ENCODE measurements at regions not wholly inside any gene's neighbourhood (a gene's known extent, or its start where the extent isn't known, plus 50 kb on each side); places are given as distances from the start of the nearest gene placed in this dataset.
A peak's percentile ranks its signal among the peaks of the same experiment; 100 is the strongest.

DNA sequence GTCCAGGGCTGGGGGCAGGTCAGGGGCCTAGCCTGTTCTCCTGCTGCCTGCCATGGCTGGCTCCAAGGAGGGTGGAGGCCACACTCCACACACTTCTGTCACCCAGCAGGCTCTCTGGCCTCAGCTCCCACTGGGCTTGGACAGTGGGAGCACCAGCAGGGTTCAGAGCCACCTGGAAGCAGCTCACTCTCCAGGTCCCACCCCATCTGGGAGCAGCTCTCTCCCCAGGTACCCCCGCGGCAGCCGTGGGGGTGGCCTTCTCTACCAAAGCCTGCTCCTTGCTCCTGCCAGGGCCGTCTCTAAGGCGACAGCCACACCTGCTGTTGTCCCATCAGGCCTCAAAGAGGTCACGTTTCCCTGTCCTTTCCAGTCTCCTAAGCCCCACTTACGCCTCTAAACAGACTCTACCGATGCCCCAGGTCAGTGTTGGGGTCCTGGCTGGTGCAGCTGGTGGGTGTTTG, 142.5 kb upstream of the RET start:
- H3K79me2 ChIP-seq (ENCODE audit: insufficient read depth, low read length) = no peaks in the 10 kb centered on the region
- intact Hi-C loops (cut with micrococcal nuclease) = loop anchor here in 1 of 2 donors (10.0 kb wide), 1 partner anchor 80 kb away; no protein-coding TSS in a partner anchor
- H3K9me3 Mint-ChIP-seq = peaks cover 0 to 9% (median 2%) of the 10 kb centered on the region in 7 donors
- H3K36me3 Mint-ChIP-seq = peaks cover 0 to 2% of the 10 kb centered on the region in 2 donors
- no peak overlapping the region for H3K4me3 ChIP-seq (replicated peaks in 1 of 3; ENCODE audit: low read depth in 2 of 3, low read length in 3 of 3)
- H4K20me1 ChIP-seq (ENCODE audit: insufficient read depth, low read length) = no peaks in the 10 kb centered on the region
- H3K4me1 ChIP-seq (ENCODE audit: control insufficient read depth in 1 of 2, insufficient read depth in 2 of 2, low read length in 2 of 2) = peaks cover 12 to 27% of the 10 kb centered on the region in 2 donors
- peaks cover 0 to 3% of the 10 kb centered on the region in 2 donors for H3K9me3 ChIP-seq (replicated peaks in 1 of 2; ENCODE audit: control insufficient read depth in 1 of 2, insufficient read depth in 1 of 2, low read length in 2 of 2)
- H3K27ac Mint-ChIP-seq = no peak overlapping the region
- TF ChIP-seq, protein P1, sequence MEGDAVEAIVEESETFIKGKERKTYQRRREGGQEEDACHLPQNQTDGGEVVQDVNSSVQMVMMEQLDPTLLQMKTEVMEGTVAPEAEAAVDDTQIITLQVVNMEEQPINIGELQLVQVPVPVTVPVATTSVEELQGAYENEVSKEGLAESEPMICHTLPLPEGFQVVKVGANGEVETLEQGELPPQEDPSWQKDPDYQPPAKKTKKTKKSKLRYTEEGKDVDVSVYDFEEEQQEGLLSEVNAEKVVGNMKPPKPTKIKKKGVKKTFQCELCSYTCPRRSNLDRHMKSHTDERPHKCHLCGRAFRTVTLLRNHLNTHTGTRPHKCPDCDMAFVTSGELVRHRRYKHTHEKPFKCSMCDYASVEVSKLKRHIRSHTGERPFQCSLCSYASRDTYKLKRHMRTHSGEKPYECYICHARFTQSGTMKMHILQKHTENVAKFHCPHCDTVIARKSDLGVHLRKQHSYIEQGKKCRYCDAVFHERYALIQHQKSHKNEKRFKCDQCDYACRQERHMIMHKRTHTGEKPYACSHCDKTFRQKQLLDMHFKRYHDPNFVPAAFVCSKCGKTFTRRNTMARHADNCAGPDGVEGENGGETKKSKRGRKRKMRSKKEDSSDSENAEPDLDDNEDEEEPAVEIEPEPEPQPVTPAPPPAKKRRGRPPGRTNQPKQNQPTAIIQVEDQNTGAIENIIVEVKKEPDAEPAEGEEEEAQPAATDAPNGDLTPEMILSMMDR (IDR thresholded peaks at IDR 0.05) = no peak
- 92% methylated on average over 6 of the region's 8 CpGs for WGBS (ENCODE audit: insufficient coverage)
- no peak for DNase-seq
- peaks cover 25% of the 10 kb centered on the region for H3K4me1 Mint-ChIP-seq
- H3K27ac ChIP-seq (ENCODE audit: low read depth in 1 of 2, low read length in 2 of 2) = no peak overlapping the region
- H2AFZ ChIP-seq (ENCODE audit: insufficient read depth, low read depth, low read length, poor library complexity, severe bottlenecking) = no peak overlapping the region
- H3K4me2 ChIP-seq (replicated peaks; ENCODE audit: extremely low read depth, low read length, poor library complexity, severe bottlenecking) = peak overlapping the region; percentile 82
- peaks cover 28 to 39% (median 29%) of the 10 kb centered on the region in 3 donors for H3K27me3 Mint-ChIP-seq (ENCODE audit: low read depth in 3 of 3)
- peaks cover 0 to 29% of the 10 kb centered on the region in 2 donors for H3K27me3 ChIP-seq (ENCODE audit: control insufficient read depth in 2 of 2, insufficient read depth in 2 of 2, low read length in 2 of 2)
- H3K9ac ChIP-seq (ENCODE audit: insufficient read depth, low read length, poor library complexity, severe bottlenecking) = no peak overlapping the region
- H3K36me3 ChIP-seq (replicated peaks in 1 of 2; ENCODE audit: control insufficient read depth in 1 of 2, insufficient read depth in 2 of 2, low read length in 2 of 2) = no peaks in the 10 kb centered on the region
- peak overlapping the region; percentile 86 to 95 for H3K4me3 Mint-ChIP-seq

DNA sequence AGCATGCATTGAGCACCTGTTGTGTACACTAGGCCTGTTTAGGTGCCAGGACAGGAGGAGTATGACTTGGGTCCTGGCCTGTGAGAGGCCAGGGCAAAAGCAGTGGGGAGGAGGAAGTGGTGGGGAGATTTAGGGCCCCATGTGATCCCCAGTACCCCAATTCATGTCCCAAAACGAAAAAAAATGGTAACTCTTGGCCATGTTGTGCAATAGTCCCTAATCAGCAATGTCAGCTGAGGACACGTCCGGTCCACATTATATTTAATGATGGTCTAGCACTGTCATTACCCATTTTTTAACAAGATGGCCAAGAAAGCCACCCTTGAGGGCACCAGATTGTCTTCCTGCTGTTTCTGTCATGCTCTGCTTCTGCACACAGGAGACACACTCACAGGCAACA, 142.0 kb upstream of the RET start:
- H4K20me1 ChIP-seq (ENCODE audit: insufficient read depth, low read length) = no peaks in the 10 kb centered on the region
- H3K27ac ChIP-seq (ENCODE audit: low read depth in 1 of 2, low read length in 2 of 2) = no peak overlapping the region
- peaks cover 0 to 9% (median 2%) of the 10 kb centered on the region in 7 donors for H3K9me3 Mint-ChIP-seq
- peaks cover 27 to 41% (median 28%) of the 10 kb centered on the region in 3 donors for H3K27me3 Mint-ChIP-seq (ENCODE audit: low read depth in 3 of 3)
- no peak overlapping the region for H3K9ac ChIP-seq (ENCODE audit: insufficient read depth, low read length, poor library complexity, severe bottlenecking)
- no peak overlapping the region for H3K4me3 ChIP-seq (replicated peaks in 1 of 3; ENCODE audit: low read depth in 2 of 3, low read length in 3 of 3)
- H3K9me3 ChIP-seq (replicated peaks in 1 of 2; ENCODE audit: control insufficient read depth in 1 of 2, insufficient read depth in 1 of 2, low read length in 2 of 2) = peaks cover 0 to 3% of the 10 kb centered on the region in 2 donors
- intact Hi-C loops (cut with micrococcal nuclease) = loop anchor here in 1 of 2 donors (10.0 kb wide), 1 partner anchor 80 kb away; no protein-coding TSS in a partner anchor
- H3K27me3 ChIP-seq (ENCODE audit: control insufficient read depth in 2 of 2, insufficient read depth in 2 of 2, low read length in 2 of 2) = peaks cover 0 to 29% of the 10 kb centered on the region in 2 donors
- TF ChIP-seq, protein P1 (IDR thresholded peaks at IDR 0.05) = no peak
- DNase-seq = no peak
- H3K4me3 Mint-ChIP-seq = peak overlapping the region in 1 of 2 donors; percentile 95
- 22% methylated on average over 3 of the region's 3 CpGs for WGBS (ENCODE audit: insufficient coverage)
- no peaks in the 10 kb centered on the region for H3K36me3 ChIP-seq (replicated peaks in 1 of 2; ENCODE audit: control insufficient read depth in 1 of 2, insufficient read depth in 2 of 2, low read length in 2 of 2)
- peak overlapping the region in 1 of 7 donors; percentile 66 for H3K27ac Mint-ChIP-seq
- no peak overlapping the region for H3K4me2 ChIP-seq (replicated peaks; ENCODE audit: extremely low read depth, low read length, poor library complexity, severe bottlenecking)
- H3K4me1 Mint-ChIP-seq = peaks cover 25% of the 10 kb centered on the region
- no peak overlapping the region for H2AFZ ChIP-seq (ENCODE audit: insufficient read depth, low read depth, low read length, poor library complexity, severe bottlenecking)
- H3K4me1 ChIP-seq (ENCODE audit: control insufficient read depth in 1 of 2, insufficient read depth in 2 of 2, low read length in 2 of 2) = peaks cover 12 to 27% of the 10 kb centered on the region in 2 donors
- no peaks in the 10 kb centered on the region for H3K79me2 ChIP-seq (ENCODE audit: insufficient read depth, low read length)
- peaks cover 0 to 2% of the 10 kb centered on the region in 2 donors for H3K36me3 Mint-ChIP-seq
